Activated naive CD4-positive, alpha-beta T cell treated with anti-CD3 and anti-CD28 coated beads, Interleukin-2, amount 50 U/mL, for 72 hours (primary cell): ENCODE measurements at regions not wholly inside any gene's neighbourhood (a gene's known extent, or its start where the extent isn't known, plus 50 kb on each side); places are given as distances from the start of the nearest gene placed in this dataset.

ENCODE experiments used
- ATAC-seq, 2 donors: fragments of 150-1000 bp; cut with Tn5 transposase; 2 replicates each; pipeline ENCODE4 v1.10.0; 2021; ENCODE audit warnings: mild to moderate bottlenecking in 2 of 2, moderate library complexity in 2 of 2
- DNase-seq, 2 donors: peaks; one replicate each; pipeline ENCODE4 v3.0.0; 2021 to 2022; ENCODE audit warnings: low spot score in 2 of 2
- H3K27ac Mint-ChIP-seq, 2 donors: one replicate each; pipeline ENCODE4 v1.8.0; 2022; ENCODE audit warnings: mild to moderate bottlenecking in 2 of 2, mixed read lengths in 2 of 2
- H3K36me3 Mint-ChIP-seq, 2 donors: one replicate each; pipeline ENCODE4 v1.8.0; 2022; ENCODE audit warnings: mixed read lengths in 2 of 2
- H3K9me3 Mint-ChIP-seq, 2 donors: one replicate each; pipeline ENCODE4 v1.8.0; 2022; ENCODE audit warnings: mixed read lengths in 2 of 2

- no peak for ATAC-seq
- H3K27ac Mint-ChIP-seq, result no peak overlapping the region
- H3K9me3 Mint-ChIP-seq, result peaks cover 0 to 14% of the 10 kb centered on the region in 2 donors
- DNase-seq, result no peak
- no peaks in the 10 kb centered on the region for H3K36me3 Mint-ChIP-seq
Observed at GRCh38 chr2:114384441-114384840, 58.0 kb upstream of the DPP10 start.

- no peak overlapping the region for H3K27ac Mint-ChIP-seq
- ATAC-seq (no peak), DNase-seq (no peak)
- no peaks in the 10 kb centered on the region for H3K9me3 Mint-ChIP-seq
- H3K36me3 Mint-ChIP-seq, result no peaks in the 10 kb centered on the region
Observed at GRCh38 chr2:114389021-114389420, 53.4 kb upstream of the DPP10 start.
